K562 (cell line): ENCODE measurements at regions not wholly inside any gene's neighbourhood (a gene's known extent, or its start where the extent isn't known, plus 50 kb on each side); places are given as distances from the start of the nearest gene placed in this dataset.

ENCODE experiments used
- ARID2 ChIP-seq: fragments of 450-650 bp; IDR thresholded peaks from 2 replicates; pipeline ENCODE4 v1.6.1; 2017; ENCODE audit warnings: antibody characterized with exemption, mild to moderate bottlenecking
- FOSL1 ChIP-seq: fragments of 200-800 bp; sonication (Bioruptor generic); conservative IDR thresholded peaks from 2 replicates; pipeline ENCODE4 v1.6.1; 2016; ENCODE audit warnings: missing genetic modification characterization, missing compliant biosample characterization

GRCh38 chrX:9370893-9371292 is 94.0 kb upstream of the TBL1X start:
- TF ChIP-seq FOSL1: no peak
- no peak for TF ChIP-seq ARID2
